Astrocyte of the cerebellum (primary cell): ENCODE measurements at regions not wholly inside any gene's neighbourhood (a gene's known extent, or its start where the extent isn't known, plus 50 kb on each side); places are given as distances from the start of the nearest gene placed in this dataset.

Experiments used
- DNase-seq: peaks from one replicate; pipeline ENCODE4 v3.0.0-alpha.2; 2011; ENCODE audit warnings: low read depth
- H3K4me3 ChIP-seq: 2 replicates; pipeline ENCODE4 v1.5.1; 2011; ENCODE audit warnings: mild to moderate bottlenecking, low read depth, low read length, moderate library complexity
- CTCF ChIP-seq: IDR thresholded peaks from 2 replicates; pipeline ENCODE4 v1.5.1; 2012; ENCODE audit warnings: low read length, low read depth, moderate library complexity, mild to moderate bottlenecking; ENCODE audit errors: missing control alignments
- in situ Hi-C: cut with HindIII; loops from 2 replicates; pipeline ENCODE4 v1.10.0; 2017; ENCODE audit warnings: low sequenced_read_pairs

- no peak for DNase-seq
- TF ChIP-seq CTCF: no peak
- H3K4me3 ChIP-seq: no peak overlapping the region
- in situ Hi-C loops: no loop called here
These were observed 135.0 kb upstream of the TMEM132C start for GRCh38 chr12:128131955-128132354.

GRCh38 chr12:128133321-128134073 lies 133.5 kb upstream of the TMEM132C start:
- no peak overlapping the region for H3K4me3 ChIP-seq
- no peak for DNase-seq
- in situ Hi-C loops: no loop called here
- no peak for TF ChIP-seq CTCF

GRCh38 chr12:128137140-128137539 lies 129.8 kb upstream of the TMEM132C start:
- in situ Hi-C loops: no loop called here
- H3K4me3 ChIP-seq: no peak overlapping the region
- TF ChIP-seq CTCF: no peak
- DNase-seq: no peak

GRCh38 chr12:128138125-128138524 lies 128.8 kb upstream of the TMEM132C start:
- in situ Hi-C loops: no loop called here
- no peak for DNase-seq
- no peak for TF ChIP-seq CTCF

GRCh38 chr12:128140551-128140950 lies 126.4 kb upstream of the TMEM132C start:
- in situ Hi-C loops: no loop called here
- TF ChIP-seq CTCF: no peak
- DNase-seq: no peak
- H3K4me3 ChIP-seq: no peak overlapping the region

More at GRCh38 chr12:128138125-128138524, 128.8 kb upstream of the TMEM132C start:
- H3K4me3 ChIP-seq: no peak overlapping the region

GRCh38 chr12:128150961-128151360 lies 116.0 kb upstream of the TMEM132C start:
- no peak overlapping the region for H3K4me3 ChIP-seq
- no peak for DNase-seq
- TF ChIP-seq CTCF: no peak
- in situ Hi-C loops: no loop called here

- DNase-seq: no peak
- TF ChIP-seq CTCF: no peak
- H3K4me3 ChIP-seq: no peak overlapping the region
- in situ Hi-C loops: no loop called here
These were observed 111.4 kb upstream of the TMEM132C start for GRCh38 chr12:128155571-128155970.
